HG02870 (cell line): ENCODE measurements at regions not wholly inside any gene's neighbourhood (a gene's known extent, or its start where the extent isn't known, plus 50 kb on each side); places are given as distances from the start of the nearest gene placed in this dataset.
A peak's percentile ranks its signal among the peaks of the same experiment; 100 is the strongest.
"Not testable (repeated sequence)": the region's sequence is repeated elsewhere in the genome, so short reads cannot be mapped to it uniquely, and the experiment has no call there.

ENCODE experiments used
- ATAC-seq: cut with Tn5 transposase; IDR thresholded peaks from one replicate; pipeline ENCODE4 v1.9.1; 2021; ENCODE audit warnings: mild to moderate bottlenecking, moderate library complexity; ENCODE audit not compliant: unreplicated experiment

DNA sequence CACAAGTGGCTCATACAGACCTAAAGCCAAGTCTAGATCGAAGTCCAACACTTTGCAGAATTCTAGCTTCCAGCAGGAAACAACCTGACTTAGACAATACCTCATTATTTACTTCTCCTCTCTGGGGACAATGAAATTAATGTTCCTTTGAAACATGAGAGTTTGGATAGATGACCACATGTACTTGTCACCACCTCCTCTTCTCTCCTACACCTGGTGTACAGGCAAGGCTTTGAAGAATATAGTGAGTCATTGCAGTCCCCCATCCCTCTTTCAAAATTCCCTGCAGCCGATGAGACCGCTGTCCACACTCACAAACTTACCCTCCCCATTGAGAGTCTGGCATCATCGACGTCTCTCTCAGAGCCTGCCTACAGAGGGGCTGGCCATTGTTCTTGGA lies 189.0 kb upstream of the HES1 start:
- ATAC-seq = no peak

DNA sequence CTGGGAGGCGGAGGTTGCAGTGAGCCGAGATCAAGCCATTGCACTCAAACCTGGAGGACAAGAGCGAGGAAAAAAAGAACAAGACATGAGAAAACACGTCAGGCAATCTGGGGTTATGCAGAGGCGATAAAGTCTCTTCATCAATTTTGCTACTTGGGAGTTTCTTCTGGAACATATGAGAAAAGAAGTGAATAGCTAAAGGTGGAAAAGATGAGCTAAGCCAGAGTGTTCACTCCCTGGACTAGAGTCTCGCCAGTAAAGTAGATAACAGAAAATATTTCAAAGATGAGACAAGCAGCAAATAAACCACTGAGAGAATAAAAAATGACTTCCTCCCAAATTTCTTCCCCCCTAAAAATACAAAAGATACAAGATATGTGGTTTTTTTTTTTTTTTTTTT lies 188.4 kb upstream of the HES1 start:
- ATAC-seq = no peak

DNA sequence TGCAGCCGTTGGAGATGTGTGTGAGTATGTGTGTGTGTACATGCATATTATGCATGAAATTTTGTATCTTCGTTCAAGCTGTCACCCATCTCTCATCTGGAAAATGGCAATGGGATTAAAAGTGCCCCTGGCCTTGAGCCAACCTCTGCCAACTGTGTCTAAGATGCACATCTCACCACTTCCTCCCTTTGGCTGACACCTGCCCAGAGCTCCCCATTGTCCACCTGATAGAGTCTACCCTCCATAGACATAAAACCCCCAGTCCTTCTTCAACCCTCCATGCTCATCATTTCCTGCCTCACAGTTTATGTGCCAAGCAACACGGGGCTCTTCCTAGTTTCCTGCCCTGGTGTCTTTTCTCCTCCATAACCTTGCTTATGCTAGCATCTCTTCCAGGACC lies 187.5 kb upstream of the HES1 start:
- ATAC-seq = no peak

DNA sequence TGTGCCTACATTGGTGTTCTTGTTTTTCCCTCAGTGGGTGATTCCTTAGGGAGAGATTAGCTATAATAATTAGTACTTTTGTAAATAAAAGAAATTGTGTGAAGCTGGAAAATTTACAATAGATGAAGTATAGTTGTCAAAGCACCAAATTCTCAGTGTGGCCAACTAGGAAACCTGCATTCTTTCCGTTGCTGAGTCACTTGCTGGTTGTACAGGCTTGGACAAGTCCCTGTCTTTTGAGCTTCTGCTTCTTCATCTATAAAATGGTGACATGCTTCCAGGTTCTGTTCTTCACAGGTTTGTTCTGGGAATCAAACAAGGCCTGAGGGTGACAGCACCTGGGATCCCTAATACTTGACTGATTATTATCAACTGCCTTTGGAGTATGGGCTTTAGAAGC lies 184.1 kb upstream of the HES1 start:
- no peak for ATAC-seq

DNA sequence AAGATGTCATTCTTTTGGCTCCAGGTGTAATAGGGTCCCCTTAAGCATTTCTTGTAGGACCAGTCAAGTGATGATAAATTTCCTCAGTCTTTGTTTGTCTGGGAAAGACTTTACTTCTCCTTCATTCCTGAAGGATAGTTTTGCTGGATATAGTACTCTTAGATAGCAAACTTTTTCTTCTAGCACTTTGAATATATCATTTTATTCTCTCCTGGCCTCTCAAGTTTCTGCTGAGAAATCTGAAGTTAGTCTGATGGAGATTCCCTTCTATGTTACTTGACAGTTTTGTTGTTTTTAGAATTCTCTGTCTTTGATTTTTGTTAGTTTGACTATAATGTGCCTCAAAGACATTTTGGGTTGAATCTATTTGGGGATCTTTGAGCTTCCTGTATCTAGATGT lies 181.2 kb upstream of the HES1 start:
- ATAC-seq = no peak

DNA sequence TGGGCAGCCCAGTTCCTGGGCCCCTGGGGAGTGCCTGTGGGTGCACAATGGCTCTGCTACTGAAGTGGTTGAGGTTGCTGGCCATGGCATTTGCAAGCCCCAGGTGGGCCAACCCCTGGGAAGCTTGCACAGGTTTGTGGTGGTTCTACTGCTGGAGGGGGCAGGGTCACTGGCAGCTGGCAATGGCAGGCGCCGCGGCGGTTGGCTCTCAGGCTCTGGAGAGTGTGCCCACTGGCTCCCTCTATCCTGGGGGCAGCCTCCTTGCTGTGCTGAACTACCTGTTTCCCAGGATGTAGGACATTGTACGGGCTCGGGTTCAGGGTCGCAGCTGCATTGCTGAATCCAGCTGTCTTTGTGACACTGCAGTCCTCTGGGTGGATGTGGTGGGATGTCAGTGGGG lies 180.2 kb upstream of the HES1 start:
- no peak for ATAC-seq

DNA sequence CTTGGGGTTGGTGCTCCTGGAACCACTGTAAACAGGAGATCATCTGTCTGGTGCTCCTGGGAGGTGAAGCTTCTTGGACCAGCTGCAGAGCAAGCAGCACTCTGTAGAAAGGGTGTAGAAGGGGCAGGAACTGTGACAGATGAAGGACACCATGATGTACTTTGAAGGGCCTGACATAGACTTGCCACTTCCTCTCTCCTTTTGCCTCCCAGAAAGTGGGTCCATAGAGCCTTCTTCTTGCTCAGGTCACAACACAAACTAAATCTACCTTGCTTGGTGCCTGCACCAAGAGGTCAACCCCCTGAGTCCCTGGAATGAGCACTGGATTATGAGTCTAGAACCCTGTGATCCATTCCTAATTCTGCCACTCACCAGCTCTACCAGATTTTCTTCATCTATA lies 176.1 kb upstream of the HES1 start:
- no peak for ATAC-seq

DNA sequence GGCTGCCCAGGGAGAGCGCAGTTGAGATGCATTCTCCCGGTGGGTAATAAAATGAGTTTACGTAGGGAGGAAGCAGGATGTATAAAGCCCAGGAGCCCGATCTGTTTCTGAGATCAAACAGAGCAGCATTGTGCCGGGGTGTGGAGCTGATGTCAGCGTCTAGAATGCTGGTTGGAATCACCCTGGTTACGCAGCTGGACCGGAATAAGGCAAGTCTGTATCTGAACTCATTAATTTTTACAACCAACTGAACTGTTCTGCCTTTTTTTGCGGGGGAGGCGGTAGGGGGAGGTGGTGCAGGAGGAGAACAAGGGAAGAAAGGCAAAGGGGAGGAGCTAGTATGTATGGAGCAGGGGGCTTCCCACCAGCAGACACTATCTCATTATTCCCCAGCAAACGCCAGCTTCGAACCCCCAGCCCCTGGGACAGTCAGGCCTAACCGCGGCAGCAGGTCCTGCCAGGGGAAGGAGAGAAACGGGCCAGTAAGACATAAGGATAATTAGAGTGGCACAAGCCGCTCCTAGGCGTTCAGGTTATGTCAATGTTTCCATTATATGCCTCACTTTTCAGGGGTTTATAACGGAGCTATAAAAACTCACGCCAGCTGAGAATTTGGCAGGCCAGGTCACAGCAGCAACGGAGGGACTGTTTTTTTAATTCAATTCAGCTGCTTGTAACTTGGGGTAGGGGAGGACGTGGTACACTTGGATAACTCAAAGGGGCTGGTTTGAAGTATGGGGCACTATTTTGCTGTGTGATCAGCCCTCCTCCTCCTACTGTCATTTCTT lies 175.3 kb upstream of the HES1 start:
- ATAC-seq = no peak

DNA sequence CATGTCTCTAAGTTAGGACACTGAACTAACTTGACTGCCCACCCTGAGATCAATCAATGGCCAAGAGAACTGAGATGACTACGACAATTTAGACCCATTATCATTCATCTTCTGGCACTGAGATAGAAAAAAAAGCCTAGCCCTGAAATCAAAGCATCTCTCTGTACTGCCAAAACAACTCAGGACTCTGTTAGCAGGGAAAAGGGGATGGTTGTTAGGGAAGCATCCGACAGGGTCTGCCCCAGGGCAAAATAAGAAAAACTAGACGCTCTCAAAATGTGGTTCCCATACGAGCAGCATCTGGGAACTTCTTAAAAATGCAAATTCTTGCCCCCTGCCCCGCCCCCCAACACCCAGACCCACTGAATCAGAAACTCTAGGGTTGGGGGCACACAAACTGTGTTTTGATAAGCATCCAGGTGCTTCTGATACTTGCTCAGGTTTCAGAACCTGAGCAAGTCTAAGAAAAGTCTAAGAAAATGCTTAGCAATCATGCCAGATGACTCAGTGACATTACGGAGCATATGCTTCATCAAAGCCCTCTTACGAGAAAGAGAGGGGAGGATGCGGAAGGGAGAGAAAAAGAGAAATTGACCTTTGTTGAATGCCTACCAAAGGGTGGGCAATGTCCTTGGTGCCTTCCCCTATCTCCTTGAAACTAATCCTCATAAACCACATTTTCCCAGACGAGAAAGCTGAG lies 172.8 kb upstream of the HES1 start:
- ATAC-seq = peak; percentile 42

DNA sequence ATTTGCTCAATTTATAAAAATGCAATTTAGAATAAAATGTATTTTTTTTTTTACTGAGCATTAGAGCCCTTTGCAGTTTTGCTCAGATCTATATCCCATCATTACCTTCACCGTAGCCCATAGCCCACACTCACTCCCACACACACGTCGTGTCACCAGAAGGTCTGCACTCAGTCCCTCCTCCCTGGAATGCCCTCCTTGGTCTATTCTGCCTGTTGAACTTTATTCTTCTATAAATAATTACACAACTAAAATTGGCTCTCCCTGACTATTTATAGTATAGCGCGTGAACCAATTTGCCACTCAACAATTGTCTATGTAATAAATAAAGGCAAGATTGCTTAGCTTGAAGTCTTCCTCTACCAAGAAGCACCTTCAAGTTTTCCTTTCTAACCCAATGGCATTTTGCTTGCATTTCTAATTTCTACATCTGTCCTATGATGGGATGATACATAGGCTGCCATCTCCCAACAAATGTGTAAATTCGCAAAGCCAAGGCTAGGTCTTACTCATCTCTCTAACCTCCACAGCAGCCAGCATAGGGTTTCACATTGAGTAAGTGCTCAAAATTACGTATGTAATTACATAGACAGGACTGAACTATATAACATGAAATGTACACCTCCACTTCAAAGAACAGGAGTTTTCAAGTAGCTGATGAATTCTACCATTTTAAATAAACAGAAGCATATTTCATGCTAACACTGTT lies 172.0 kb upstream of the HES1 start:
- peak; percentile 98 for ATAC-seq

DNA sequence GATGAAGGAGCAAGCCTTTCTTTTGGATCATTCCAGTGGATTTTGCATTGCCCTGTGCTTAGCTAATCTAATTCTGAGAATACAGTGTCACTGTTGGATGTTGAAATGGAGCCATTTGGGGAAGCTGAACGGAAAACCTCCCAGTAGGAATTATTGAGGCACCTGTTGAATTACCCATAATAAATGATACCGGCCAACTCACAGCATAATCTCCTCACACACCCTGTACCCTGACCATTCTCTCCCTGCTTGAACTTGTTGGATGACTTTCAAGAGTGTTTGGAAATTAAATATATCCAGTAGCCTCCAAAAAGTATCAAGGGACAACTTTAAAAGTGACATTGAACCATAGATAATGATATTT lies 171.4 kb upstream of the HES1 start:
- no peak for ATAC-seq

DNA sequence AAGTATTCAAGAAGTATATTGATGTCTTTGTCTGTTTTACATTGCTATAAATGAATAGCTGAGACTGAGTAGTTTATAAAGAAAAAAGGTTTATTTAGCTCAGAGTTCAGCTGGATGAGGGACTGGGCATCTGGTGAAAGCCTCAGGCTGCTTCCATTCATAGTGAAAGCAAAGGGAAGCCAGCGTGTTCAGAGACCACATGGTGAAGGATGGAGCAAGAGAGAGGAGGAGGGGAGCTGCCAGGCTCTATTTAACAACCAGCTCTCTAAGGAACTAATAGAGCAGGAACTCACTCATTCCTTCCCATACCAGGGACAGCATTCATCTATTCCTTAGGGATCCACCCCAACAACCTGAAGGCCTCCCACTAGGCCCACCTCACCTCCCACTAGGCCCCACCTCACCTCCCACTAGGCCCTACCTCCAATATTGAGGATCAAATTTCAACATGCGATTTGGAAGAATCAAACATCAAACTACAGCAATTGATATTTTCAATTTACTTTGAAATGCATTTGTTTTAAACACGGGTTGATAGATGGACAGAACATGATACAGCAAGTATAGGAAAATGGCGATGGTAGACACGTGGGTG lies 167.5 kb upstream of the HES1 start:
- no peak for ATAC-seq

DNA sequence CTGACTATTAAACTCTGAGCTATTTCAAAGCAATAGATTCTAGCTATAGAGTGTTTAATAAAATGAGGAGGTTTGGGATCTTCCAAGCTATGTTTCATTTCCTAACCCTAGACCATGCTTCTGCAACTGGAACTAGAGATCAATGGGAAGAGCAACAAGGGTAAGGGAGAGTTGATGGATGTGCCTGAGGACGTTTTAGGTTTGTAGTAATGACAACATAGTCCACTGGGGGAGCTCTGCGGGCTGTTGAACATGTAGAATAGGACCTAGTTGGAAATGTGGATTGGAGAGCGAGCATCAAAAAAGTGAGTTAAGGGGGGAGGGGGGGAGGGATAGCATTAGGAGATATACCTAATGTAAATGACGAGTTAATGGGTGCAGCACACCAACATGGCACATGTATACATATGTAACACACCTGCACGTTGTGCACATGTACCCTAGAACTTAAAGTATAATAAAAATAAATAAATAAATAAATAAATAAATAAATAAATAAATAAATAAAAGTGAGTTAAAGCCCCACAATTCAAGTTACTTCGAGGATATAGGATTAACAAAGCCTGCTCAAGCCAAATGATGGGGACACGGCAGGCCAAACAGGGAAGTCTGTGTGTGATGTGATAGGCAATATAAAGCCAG lies 165.7 kb upstream of the HES1 start:
- not testable (repeated sequence) for ATAC-seq

DNA sequence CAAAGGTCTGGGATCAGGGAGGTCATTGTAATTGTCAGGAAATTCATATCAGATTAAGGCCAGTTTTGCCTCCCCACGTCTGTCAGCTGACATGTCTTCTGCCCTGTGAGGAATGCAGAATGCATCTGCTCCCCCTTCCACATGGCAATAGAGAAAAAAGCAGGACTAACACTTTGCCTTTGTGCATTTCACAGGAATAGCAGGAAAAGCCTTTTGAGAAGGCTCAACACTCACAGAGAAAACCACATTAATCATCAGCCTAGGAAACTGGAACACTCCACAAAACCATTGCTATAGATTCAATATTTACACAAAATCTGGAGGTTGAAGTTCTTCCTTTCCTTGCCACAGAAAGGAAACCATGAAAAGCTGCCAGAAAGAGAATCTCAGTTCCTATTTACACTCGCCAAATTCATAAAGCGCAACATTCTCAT lies 165.2 kb upstream of the HES1 start:
- ATAC-seq = peak; percentile 34

DNA sequence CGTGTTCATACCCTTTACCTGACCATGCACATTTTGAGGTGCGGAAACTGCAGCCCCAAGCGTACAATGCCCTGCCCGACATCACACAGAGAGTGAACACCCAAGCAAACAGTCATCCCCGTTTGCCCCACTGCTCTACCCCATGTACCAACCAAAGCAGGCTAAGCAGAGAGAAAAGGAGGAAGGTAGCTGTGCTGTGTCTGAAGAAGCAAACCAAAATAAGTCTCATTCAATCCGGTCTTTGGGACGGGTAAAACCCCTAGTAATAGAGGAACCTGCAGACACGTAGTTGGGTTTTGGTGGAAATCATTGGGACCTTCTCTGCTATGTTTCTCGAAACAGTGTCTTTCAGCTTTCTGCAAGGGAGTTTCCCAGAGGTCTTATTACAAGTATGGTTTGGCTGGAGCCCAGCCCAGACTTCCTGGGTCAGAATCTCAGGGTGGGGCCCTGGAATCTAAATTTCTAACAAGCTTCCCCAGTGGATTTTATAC lies 164.6 kb upstream of the HES1 start:
- peak; percentile 54 for ATAC-seq

DNA sequence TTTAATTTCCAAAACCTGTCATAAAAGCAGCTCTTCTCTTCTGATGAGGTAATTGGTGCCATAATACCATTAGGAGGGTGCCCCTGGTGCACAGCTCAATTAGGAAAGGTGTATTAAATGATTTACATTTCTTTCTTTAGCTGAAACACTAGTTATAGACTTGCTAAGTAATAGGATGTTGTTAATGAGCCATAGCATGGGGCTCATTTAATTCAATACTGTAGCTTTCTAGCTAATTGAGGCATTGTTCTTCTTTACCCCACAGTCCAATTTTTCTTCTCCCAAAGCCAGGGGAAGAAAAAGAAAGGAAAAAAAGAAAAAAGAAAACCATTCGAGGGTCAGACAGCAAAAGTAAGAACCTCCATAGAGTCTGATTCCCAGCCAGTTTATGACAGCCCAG lies 164.0 kb upstream of the HES1 start:
- no peak for ATAC-seq

DNA sequence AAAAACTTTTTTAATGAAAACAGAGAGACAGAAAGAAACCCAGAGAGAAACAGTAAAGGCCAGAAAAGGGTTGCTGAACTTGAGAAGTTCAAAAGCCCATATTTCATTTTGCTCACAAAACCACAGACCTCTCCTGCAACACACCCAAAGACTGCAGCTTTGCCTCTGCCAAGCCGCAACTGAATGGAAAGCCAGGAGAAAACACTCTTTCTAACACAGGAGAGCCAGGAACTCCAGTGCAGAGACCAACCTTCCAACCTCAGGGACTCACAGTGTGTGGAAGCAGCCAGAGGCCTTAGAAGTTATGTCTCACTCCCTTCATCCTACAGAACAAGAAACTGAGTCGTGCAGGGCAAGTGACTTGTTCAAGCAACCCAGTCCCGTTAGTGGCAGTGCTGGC lies 163.1 kb upstream of the HES1 start:
- ATAC-seq = no peak

DNA sequence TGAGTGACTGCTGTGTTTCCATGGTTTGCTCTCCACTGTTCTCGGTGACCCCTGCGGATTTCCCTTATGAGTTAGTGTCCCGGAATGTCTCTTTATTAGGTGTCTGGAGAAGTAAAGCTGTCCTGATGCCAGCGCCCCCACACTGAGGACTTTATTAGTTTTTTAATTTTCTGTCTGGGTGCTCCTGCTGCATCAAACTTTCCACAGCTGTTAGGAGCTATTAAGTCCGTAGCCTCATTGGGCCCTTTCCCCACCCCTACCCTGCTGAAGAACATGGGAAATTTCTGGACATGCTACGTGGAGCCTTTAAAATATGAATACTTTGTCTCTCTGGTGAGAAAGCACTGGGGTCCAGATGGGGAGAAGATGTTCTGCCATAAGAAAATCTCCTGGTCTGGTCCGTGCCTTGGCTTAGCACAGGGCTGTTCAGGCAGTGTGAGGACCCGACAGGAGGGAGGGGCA lies 161.7 kb upstream of the HES1 start:
- no peak for ATAC-seq

DNA sequence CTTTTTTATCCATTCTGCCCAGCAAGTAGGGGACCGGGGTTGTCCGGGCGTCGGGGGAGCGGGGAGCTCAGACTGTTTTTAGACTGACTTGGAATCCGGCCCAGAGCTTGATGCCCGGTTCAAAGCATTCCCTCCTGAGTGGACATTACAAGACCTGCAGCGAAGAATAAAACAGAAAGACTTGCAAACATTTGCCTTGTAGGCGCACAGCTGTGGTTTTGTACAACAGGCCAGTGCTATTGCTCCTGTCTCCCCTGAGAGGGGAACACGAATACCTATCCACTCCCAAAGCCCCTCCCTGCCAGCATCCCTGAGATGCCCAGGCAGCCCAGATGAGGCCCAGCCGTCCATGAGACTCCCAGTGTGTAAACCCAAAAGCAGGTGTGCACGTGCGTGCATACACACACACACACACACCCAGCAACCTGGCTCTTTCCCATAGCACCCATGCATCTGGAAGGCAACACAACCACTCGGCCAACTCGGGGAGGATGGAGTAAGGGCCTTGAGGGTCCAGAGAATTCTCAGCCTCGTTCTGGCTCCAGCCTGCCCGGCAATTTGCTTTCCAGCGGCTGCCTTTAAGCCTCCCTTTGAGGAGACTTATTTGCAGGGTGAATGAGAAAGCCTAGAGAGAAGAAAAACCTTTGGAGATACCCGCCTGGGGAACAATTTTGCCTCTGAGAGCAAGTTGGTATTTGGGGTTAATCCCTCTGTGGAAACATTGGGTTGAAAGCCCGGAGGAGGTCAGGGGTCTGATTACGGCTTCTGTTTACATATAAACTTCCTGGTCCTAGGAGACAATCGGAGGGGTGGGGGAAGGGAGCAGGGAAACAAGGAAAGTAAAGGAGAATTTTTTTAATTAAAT lies 161.0 kb upstream of the HES1 start:
- ATAC-seq = no peak

DNA sequence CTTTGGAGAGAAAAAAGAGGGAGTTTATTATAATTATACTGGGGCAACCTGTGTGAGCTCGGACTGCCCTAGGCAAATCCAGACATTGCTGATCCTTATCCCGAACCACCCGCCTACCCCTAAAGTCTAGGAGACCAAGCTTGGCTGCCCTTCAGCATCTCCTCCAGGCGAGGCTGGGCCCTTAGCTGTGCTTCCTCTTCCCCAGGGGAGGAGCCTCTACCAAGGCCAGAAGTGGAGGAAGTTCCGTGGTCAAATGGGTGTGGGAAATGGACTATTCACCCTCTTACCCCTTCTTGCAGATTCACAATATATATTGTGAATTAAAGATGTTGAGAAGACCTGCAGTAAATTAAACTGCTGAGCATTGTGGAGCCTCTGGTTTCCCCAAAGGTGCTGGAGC lies 158.3 kb upstream of the HES1 start:
- no peak for ATAC-seq
